ENCODE measurements at regions not wholly inside any gene's neighbourhood (a gene's known extent, or its start where the extent isn't known, plus 50 kb on each side); places are given as distances from the start of the nearest gene placed in this dataset.

GRCh38 chr10:93177511-93177910 lies 103.8 kb downstream of the CYP26A1 start:
- CTCF ChIA-PET (ENCODE audit: partially characterized antibody), result no interaction called here
- Histone ChIP-seq H3K36me3 (ENCODE audit: insufficient read depth, low read length) (no peaks in the 10 kb centered on the region), H3K4me1 (ENCODE audit: insufficient read depth, low read length) (no peaks in the 10 kb centered on the region), H3K27ac (ENCODE audit: low read depth, low read length) (no peak overlapping the region), H3K27me3 (ENCODE audit: insufficient read depth, low read length) (no peaks in the 10 kb centered on the region), H3K4me3 (ENCODE audit: low read length in 2 of 2) (no peak overlapping the region), H3K9me3 (ENCODE audit: control insufficient read depth in 1 of 2, low read length in 2 of 2) (no peaks in the 10 kb centered on the region)
- POLR2A ChIA-PET (ENCODE audit: partially characterized antibody), result no interaction called here
- no peak overlapping the region for H3K27ac Mint-ChIP-seq
- peaks cover 2 to 3% of the 10 kb centered on the region in 2 donors for H3K27me3 Mint-ChIP-seq
- H3K4me3 Mint-ChIP-seq, result no peak overlapping the region
- intact Hi-C loops (cut with micrococcal nuclease), result no loop called here
- no peak for DNase-seq
- no peaks in the 10 kb centered on the region for H3K4me1 Mint-ChIP-seq
- no peaks in the 10 kb centered on the region for H3K9me3 Mint-ChIP-seq
- H3K36me3 Mint-ChIP-seq, result no peaks in the 10 kb centered on the region

GRCh38 chr10:93178226-93178625 lies 104.5 kb downstream of the CYP26A1 start:
- intact Hi-C loops (cut with micrococcal nuclease), result no loop called here
- Mint-ChIP-seq H3K9me3 (no peaks in the 10 kb centered on the region), H3K4me1 (no peaks in the 10 kb centered on the region), H3K27me3 (peaks cover 2 to 3% of the 10 kb centered on the region in 2 donors), H3K27ac (no peak overlapping the region), H3K4me3 (no peak overlapping the region), H3K36me3 (no peaks in the 10 kb centered on the region)
- Histone ChIP-seq H3K27me3 (ENCODE audit: insufficient read depth, low read length) (no peaks in the 10 kb centered on the region), H3K36me3 (ENCODE audit: insufficient read depth, low read length) (no peaks in the 10 kb centered on the region), H3K4me3 (ENCODE audit: low read length in 2 of 2) (no peak overlapping the region), H3K9me3 (ENCODE audit: control insufficient read depth in 1 of 2, low read length in 2 of 2) (no peaks in the 10 kb centered on the region), H3K4me1 (ENCODE audit: insufficient read depth, low read length) (no peaks in the 10 kb centered on the region), H3K27ac (ENCODE audit: low read depth, low read length) (no peak overlapping the region)
- ChIA-PET POLR2A (ENCODE audit: partially characterized antibody) (no interaction called here), CTCF (ENCODE audit: partially characterized antibody) (no interaction called here)
- DNase-seq, result no peak

GRCh38 chr10:93180482-93180931 lies 106.8 kb downstream of the CYP26A1 start:
- peaks cover 2 to 4% of the 10 kb centered on the region in 2 donors for H3K27me3 Mint-ChIP-seq
- CTCF ChIA-PET (ENCODE audit: partially characterized antibody), result no interaction called here

GRCh38 chr10:93181271-93182048 lies 107.8 kb downstream of the CYP26A1 start:
- ChIA-PET POLR2A (ENCODE audit: partially characterized antibody) (no interaction called here), CTCF (ENCODE audit: partially characterized antibody) (no interaction called here)
- DNase-seq, result no peak
- Histone ChIP-seq H3K4me1 (ENCODE audit: insufficient read depth, low read length) (no peaks in the 10 kb centered on the region), H3K4me3 (ENCODE audit: low read length in 2 of 2) (no peak overlapping the region), H3K9me3 (ENCODE audit: control insufficient read depth in 1 of 2, low read length in 2 of 2) (no peaks in the 10 kb centered on the region), H3K36me3 (ENCODE audit: insufficient read depth, low read length) (no peaks in the 10 kb centered on the region), H3K27ac (ENCODE audit: low read depth, low read length) (no peak overlapping the region), H3K27me3 (ENCODE audit: insufficient read depth, low read length) (no peaks in the 10 kb centered on the region)
- intact Hi-C loops (cut with micrococcal nuclease), result no loop called here
- H3K9me3 Mint-ChIP-seq, result peaks cover 0 to 4% (median 0%) of the 10 kb centered on the region in 8 donors
- H3K27me3 Mint-ChIP-seq, result peaks cover 0 to 4% of the 10 kb centered on the region in 2 donors
- no peak overlapping the region for H3K27ac Mint-ChIP-seq
- H3K4me1 Mint-ChIP-seq, result no peaks in the 10 kb centered on the region
- H3K4me3 Mint-ChIP-seq, result no peak overlapping the region
- no peaks in the 10 kb centered on the region for H3K36me3 Mint-ChIP-seq

More at GRCh38 chr10:93180482-93180931, 106.8 kb downstream of the CYP26A1 start:
- POLR2A ChIA-PET (ENCODE audit: partially characterized antibody), result no interaction called here
- H3K36me3 ChIP-seq (ENCODE audit: insufficient read depth, low read length), result no peaks in the 10 kb centered on the region
- H3K4me1 ChIP-seq (ENCODE audit: insufficient read depth, low read length), result no peaks in the 10 kb centered on the region
- Mint-ChIP-seq H3K4me1 (no peaks in the 10 kb centered on the region), H3K9me3 (peaks cover 0 to 2% (median 0%) of the 10 kb centered on the region in 8 donors), H3K4me3 (no peak overlapping the region), H3K27ac (no peak overlapping the region), H3K36me3 (no peaks in the 10 kb centered on the region)
- no peaks in the 10 kb centered on the region for H3K27me3 ChIP-seq (ENCODE audit: insufficient read depth, low read length)
- H3K4me3 ChIP-seq (ENCODE audit: low read length in 2 of 2), result no peak overlapping the region
- DNase-seq, result no peak
- H3K27ac ChIP-seq (ENCODE audit: low read depth, low read length), result no peak overlapping the region
- intact Hi-C loops (cut with micrococcal nuclease), result no loop called here
- H3K9me3 ChIP-seq (ENCODE audit: control insufficient read depth in 1 of 2, low read length in 2 of 2), result no peaks in the 10 kb centered on the region

- Histone ChIP-seq H3K36me3 (ENCODE audit: insufficient read depth, low read length) (no peaks in the 10 kb centered on the region), H3K27me3 (ENCODE audit: insufficient read depth, low read length) (no peaks in the 10 kb centered on the region), H3K4me3 (ENCODE audit: low read length in 2 of 2) (no peak overlapping the region), H3K9me3 (ENCODE audit: control insufficient read depth in 1 of 2, low read length in 2 of 2) (no peaks in the 10 kb centered on the region), H3K4me1 (ENCODE audit: insufficient read depth, low read length) (no peaks in the 10 kb centered on the region), H3K27ac (ENCODE audit: low read depth, low read length) (no peak overlapping the region)
- Mint-ChIP-seq H3K27me3 (peaks cover 0 to 4% of the 10 kb centered on the region in 2 donors), H3K4me1 (no peaks in the 10 kb centered on the region), H3K4me3 (no peak overlapping the region), H3K9me3 (peaks cover 0 to 4% (median 0%) of the 10 kb centered on the region in 8 donors), H3K36me3 (no peaks in the 10 kb centered on the region), H3K27ac (no peak overlapping the region)
- ChIA-PET CTCF (ENCODE audit: partially characterized antibody) (no interaction called here), POLR2A (ENCODE audit: partially characterized antibody) (no interaction called here)
- DNase-seq, result no peak
- intact Hi-C loops (cut with micrococcal nuclease), result no loop called here
Observed at GRCh38 chr10:93182049-93182327, 108.3 kb downstream of the CYP26A1 start.

- Histone ChIP-seq H3K27me3 (ENCODE audit: insufficient read depth, low read length) (no peaks in the 10 kb centered on the region), H3K36me3 (ENCODE audit: insufficient read depth, low read length) (no peaks in the 10 kb centered on the region), H3K4me1 (ENCODE audit: insufficient read depth, low read length) (no peaks in the 10 kb centered on the region), H3K4me3 (ENCODE audit: low read length in 2 of 2) (no peak overlapping the region), H3K9me3 (ENCODE audit: control insufficient read depth in 1 of 2, low read length in 2 of 2) (no peaks in the 10 kb centered on the region), H3K27ac (ENCODE audit: low read depth, low read length) (no peak overlapping the region)
- intact Hi-C loops (cut with micrococcal nuclease), result no loop called here
- H3K4me1 Mint-ChIP-seq, result no peaks in the 10 kb centered on the region
- H3K36me3 Mint-ChIP-seq, result no peaks in the 10 kb centered on the region
- ChIA-PET POLR2A (ENCODE audit: partially characterized antibody) (no interaction called here), CTCF (ENCODE audit: partially characterized antibody) (no interaction called here)
- no peak overlapping the region for H3K4me3 Mint-ChIP-seq
- no peak for DNase-seq
- H3K27me3 Mint-ChIP-seq, result peaks cover 2 to 7% of the 10 kb centered on the region in 2 donors
- H3K9me3 Mint-ChIP-seq, result peaks cover 0 to 4% (median 0%) of the 10 kb centered on the region in 8 donors
- no peak overlapping the region for H3K27ac Mint-ChIP-seq
Observed at GRCh38 chr10:93182790-93183189, 109.1 kb downstream of the CYP26A1 start.

GRCh38 chr10:93186653-93187052 lies 113.0 kb downstream of the CYP26A1 start:
- no peaks in the 10 kb centered on the region for H3K4me1 ChIP-seq (ENCODE audit: insufficient read depth, low read length)
- no peaks in the 10 kb centered on the region for H3K36me3 ChIP-seq (ENCODE audit: insufficient read depth, low read length)
- no peaks in the 10 kb centered on the region for H3K4me1 Mint-ChIP-seq
- ChIA-PET CTCF (ENCODE audit: partially characterized antibody) (no interaction called here), POLR2A (ENCODE audit: partially characterized antibody) (no interaction called here)
- DNase-seq, result no peak
- H3K9me3 ChIP-seq (ENCODE audit: control insufficient read depth in 1 of 2, low read length in 2 of 2), result no peaks in the 10 kb centered on the region
- no peaks in the 10 kb centered on the region for H3K27me3 ChIP-seq (ENCODE audit: insufficient read depth, low read length)
- peaks cover 4 to 11% of the 10 kb centered on the region in 2 donors for H3K27me3 Mint-ChIP-seq
- H3K27ac Mint-ChIP-seq, result no peak overlapping the region
- H3K4me3 ChIP-seq (ENCODE audit: low read length in 2 of 2), result no peak overlapping the region
- peaks cover 0 to 4% (median 0%) of the 10 kb centered on the region in 8 donors for H3K9me3 Mint-ChIP-seq
- intact Hi-C loops (cut with micrococcal nuclease), result no loop called here
- no peak overlapping the region for H3K27ac ChIP-seq (ENCODE audit: low read depth, low read length)
- H3K4me3 Mint-ChIP-seq, result no peak overlapping the region
- no peaks in the 10 kb centered on the region for H3K36me3 Mint-ChIP-seq
